ENCODE measurements at regions not wholly inside any gene's neighbourhood (a gene's known extent, or its start where the extent isn't known, plus 50 kb on each side); places are given as distances from the start of the nearest gene placed in this dataset.

DNA sequence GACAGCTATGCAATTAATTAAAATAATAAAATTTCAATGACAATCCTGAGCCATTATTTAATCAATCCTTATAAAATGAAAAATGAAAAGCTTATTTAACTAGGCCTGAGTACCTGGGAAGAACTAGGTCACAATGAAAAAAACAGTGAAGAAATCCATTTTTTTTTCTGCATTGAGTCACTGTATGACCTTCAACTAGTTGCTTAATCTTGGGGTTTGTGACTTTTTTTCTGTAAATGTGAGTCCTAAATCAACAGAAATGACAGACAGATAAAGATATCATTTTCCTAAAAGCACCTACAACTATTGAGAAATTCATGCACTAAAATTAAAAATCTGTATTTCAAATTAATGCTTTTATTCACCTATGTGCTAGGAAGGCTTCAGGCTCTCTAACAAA lies 96.8 kb downstream of the TMEM26 start:
- Histone ChIP-seq H3K4me3 (ENCODE audit: insufficient read depth, low read length, poor library complexity, severe bottlenecking) (no peak overlapping the region), H3K27me3 (ENCODE audit: low read length) (no peaks in the 10 kb centered on the region), H3K9ac (ENCODE audit: low read length) (no peak overlapping the region), H3K9me3 (ENCODE audit: insufficient read depth, low read length) (no peaks in the 10 kb centered on the region), H3F3A (ENCODE audit: insufficient read depth) (no peaks in the 10 kb centered on the region), H3K9me2 (replicated peaks; ENCODE audit: insufficient read depth, low read length) (no peaks in the 10 kb centered on the region), H3K36me3 (ENCODE audit: low read length) (no peaks in the 10 kb centered on the region), H4K20me1 (ENCODE audit: low read depth, low read length) (no peaks in the 10 kb centered on the region), H3K4me2 (ENCODE audit: low read depth, low read length, poor library complexity, severe bottlenecking) (no peak overlapping the region), H2AFZ (ENCODE audit: low read depth, low read length, severe bottlenecking) (no peak overlapping the region), H3K27ac (ENCODE audit: low read depth, low read length) (no peak overlapping the region), H3K79me2 (ENCODE audit: insufficient read depth, low read length) (no peaks in the 10 kb centered on the region)
- TF ChIP-seq EZH2phosphoT487 (conservative IDR thresholded peaks at IDR 0.05; ENCODE audit: low read length) = no peak
- TF ChIP-seq, protein P1, sequence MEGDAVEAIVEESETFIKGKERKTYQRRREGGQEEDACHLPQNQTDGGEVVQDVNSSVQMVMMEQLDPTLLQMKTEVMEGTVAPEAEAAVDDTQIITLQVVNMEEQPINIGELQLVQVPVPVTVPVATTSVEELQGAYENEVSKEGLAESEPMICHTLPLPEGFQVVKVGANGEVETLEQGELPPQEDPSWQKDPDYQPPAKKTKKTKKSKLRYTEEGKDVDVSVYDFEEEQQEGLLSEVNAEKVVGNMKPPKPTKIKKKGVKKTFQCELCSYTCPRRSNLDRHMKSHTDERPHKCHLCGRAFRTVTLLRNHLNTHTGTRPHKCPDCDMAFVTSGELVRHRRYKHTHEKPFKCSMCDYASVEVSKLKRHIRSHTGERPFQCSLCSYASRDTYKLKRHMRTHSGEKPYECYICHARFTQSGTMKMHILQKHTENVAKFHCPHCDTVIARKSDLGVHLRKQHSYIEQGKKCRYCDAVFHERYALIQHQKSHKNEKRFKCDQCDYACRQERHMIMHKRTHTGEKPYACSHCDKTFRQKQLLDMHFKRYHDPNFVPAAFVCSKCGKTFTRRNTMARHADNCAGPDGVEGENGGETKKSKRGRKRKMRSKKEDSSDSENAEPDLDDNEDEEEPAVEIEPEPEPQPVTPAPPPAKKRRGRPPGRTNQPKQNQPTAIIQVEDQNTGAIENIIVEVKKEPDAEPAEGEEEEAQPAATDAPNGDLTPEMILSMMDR (IDR thresholded peaks at IDR 0.05; ENCODE audit: insufficient read depth, low read length, poor library complexity, severe bottlenecking) = no peak

GRCh38 chr10:61355211-61355610 lies 98.0 kb downstream of the TMEM26 start:
- Histone ChIP-seq H3K9ac (ENCODE audit: low read length) (no peak overlapping the region), H3K4me2 (ENCODE audit: low read depth, low read length, poor library complexity, severe bottlenecking) (no peak overlapping the region), H3K27ac (ENCODE audit: low read depth, low read length) (no peak overlapping the region), H3K36me3 (ENCODE audit: low read length) (no peaks in the 10 kb centered on the region), H3K9me2 (replicated peaks; ENCODE audit: insufficient read depth, low read length) (no peaks in the 10 kb centered on the region), H3F3A (ENCODE audit: insufficient read depth) (no peaks in the 10 kb centered on the region), H3K27me3 (ENCODE audit: low read length) (no peaks in the 10 kb centered on the region), H3K79me2 (ENCODE audit: insufficient read depth, low read length) (no peaks in the 10 kb centered on the region), H2AFZ (ENCODE audit: low read depth, low read length, severe bottlenecking) (no peak overlapping the region), H3K4me3 (ENCODE audit: insufficient read depth, low read length, poor library complexity, severe bottlenecking) (no peak overlapping the region), H4K20me1 (ENCODE audit: low read depth, low read length) (no peaks in the 10 kb centered on the region), H3K9me3 (ENCODE audit: insufficient read depth, low read length) (no peaks in the 10 kb centered on the region)
- no peak for TF ChIP-seq EZH2phosphoT487 (conservative IDR thresholded peaks at IDR 0.05; ENCODE audit: low read length)
- TF ChIP-seq, protein P1 (IDR thresholded peaks at IDR 0.05; ENCODE audit: insufficient read depth, low read length, poor library complexity, severe bottlenecking) = no peak

- no peaks in the 10 kb centered on the region for H3K27me3 ChIP-seq (ENCODE audit: low read length)
- H3F3A ChIP-seq (ENCODE audit: insufficient read depth) = no peaks in the 10 kb centered on the region
- H3K9me2 ChIP-seq (replicated peaks; ENCODE audit: insufficient read depth, low read length) = no peaks in the 10 kb centered on the region
- H3K36me3 ChIP-seq (ENCODE audit: low read length) = no peaks in the 10 kb centered on the region
- TF ChIP-seq EZH2phosphoT487 (conservative IDR thresholded peaks at IDR 0.05; ENCODE audit: low read length) = no peak
- TF ChIP-seq, protein P1 (IDR thresholded peaks at IDR 0.05; ENCODE audit: insufficient read depth, low read length, poor library complexity, severe bottlenecking) = no peak
- no peak overlapping the region for H3K27ac ChIP-seq (ENCODE audit: low read depth, low read length)
- no peak overlapping the region for H2AFZ ChIP-seq (ENCODE audit: low read depth, low read length, severe bottlenecking)
- no peaks in the 10 kb centered on the region for H3K9me3 ChIP-seq (ENCODE audit: insufficient read depth, low read length)
- H3K9ac ChIP-seq (ENCODE audit: low read length) = no peak overlapping the region
- H3K4me2 ChIP-seq (ENCODE audit: low read depth, low read length, poor library complexity, severe bottlenecking) = no peak overlapping the region
- H4K20me1 ChIP-seq (ENCODE audit: low read depth, low read length) = no peaks in the 10 kb centered on the region
- no peak overlapping the region for H3K4me3 ChIP-seq (ENCODE audit: insufficient read depth, low read length, poor library complexity, severe bottlenecking)
- H3K79me2 ChIP-seq (ENCODE audit: insufficient read depth, low read length) = no peaks in the 10 kb centered on the region
Observed at GRCh38 chr10:61354401-61354975, 98.7 kb downstream of the TMEM26 start.

All from SU-DHL-6 (cell line).